ENCODE measurements at regions not wholly inside any gene's neighbourhood (a gene's known extent, or its start where the extent isn't known, plus 50 kb on each side); places are given as distances from the start of the nearest gene placed in this dataset.

- TF ChIP-seq CTCF (conservative IDR thresholded peaks at IDR 0.05; ENCODE audit: low read length) = no peak
- no peak for TF ChIP-seq EZH2phosphoT487 (IDR thresholded peaks at IDR 0.05; ENCODE audit: borderline replicate concordance, low read depth, low read length)
These were observed 66.3 kb upstream of the ZFR start for GRCh38 chr5:32510860-32511259.
